ENCODE measurements at regions not wholly inside any gene's neighbourhood (a gene's known extent, or its start where the extent isn't known, plus 50 kb on each side); places are given as distances from the start of the nearest gene placed in this dataset.

DNA sequence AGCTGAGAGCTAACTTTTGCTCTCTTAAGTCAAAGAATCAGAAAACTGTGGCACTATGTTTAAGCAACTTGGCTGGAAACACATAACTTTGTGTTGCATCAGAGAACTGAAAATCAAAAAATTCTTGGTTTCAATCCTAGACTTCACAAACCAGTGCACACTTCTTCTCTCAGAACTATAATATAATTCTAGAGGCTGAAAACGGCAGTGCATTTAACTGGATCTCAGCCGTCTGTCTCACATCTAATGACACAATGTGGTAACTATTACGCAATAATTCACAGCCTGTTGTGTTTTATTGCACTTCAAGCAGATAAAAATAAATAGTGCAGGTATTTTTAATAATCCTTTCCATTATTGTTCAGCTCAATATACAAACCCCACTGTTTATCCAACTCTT, 260.6 kb upstream of the DIAPH2 start:
- TF ChIP-seq, protein P1, sequence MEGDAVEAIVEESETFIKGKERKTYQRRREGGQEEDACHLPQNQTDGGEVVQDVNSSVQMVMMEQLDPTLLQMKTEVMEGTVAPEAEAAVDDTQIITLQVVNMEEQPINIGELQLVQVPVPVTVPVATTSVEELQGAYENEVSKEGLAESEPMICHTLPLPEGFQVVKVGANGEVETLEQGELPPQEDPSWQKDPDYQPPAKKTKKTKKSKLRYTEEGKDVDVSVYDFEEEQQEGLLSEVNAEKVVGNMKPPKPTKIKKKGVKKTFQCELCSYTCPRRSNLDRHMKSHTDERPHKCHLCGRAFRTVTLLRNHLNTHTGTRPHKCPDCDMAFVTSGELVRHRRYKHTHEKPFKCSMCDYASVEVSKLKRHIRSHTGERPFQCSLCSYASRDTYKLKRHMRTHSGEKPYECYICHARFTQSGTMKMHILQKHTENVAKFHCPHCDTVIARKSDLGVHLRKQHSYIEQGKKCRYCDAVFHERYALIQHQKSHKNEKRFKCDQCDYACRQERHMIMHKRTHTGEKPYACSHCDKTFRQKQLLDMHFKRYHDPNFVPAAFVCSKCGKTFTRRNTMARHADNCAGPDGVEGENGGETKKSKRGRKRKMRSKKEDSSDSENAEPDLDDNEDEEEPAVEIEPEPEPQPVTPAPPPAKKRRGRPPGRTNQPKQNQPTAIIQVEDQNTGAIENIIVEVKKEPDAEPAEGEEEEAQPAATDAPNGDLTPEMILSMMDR (IDR thresholded peaks at IDR 0.05; ENCODE audit: low read length): no peak
- TF ChIP-seq EZH2phosphoT487 (IDR thresholded peaks at IDR 0.05; ENCODE audit: low read length) (no peak), EZH2 (optimal IDR thresholded peaks at IDR 0.05; ENCODE audit: low read depth, low read length) (no peak)

Data from MM.1S (cell line).